Kidney epithelial cell (primary cell): ENCODE measurements at regions not wholly inside any gene's neighbourhood (a gene's known extent, or its start where the extent isn't known, plus 50 kb on each side); places are given as distances from the start of the nearest gene placed in this dataset.

Source experiments
- DNase-seq: peaks from one replicate; pipeline ENCODE4 v3.0.0-alpha.2; 2010; ENCODE audit warnings: low read depth
- H3K27me3 ChIP-seq: 2 replicates; pipeline ENCODE4 v1.6.0; 2011; ENCODE audit warnings: low read length; ENCODE audit not compliant: control insufficient read depth, insufficient read depth
- H3K36me3 ChIP-seq: 2 replicates; pipeline ENCODE4 v1.5.1; 2011; ENCODE audit warnings: low read length; ENCODE audit not compliant: control insufficient read depth, insufficient read depth
- H3K4me3 ChIP-seq: 2 replicates; pipeline ENCODE4 v1.5.1; 2011; ENCODE audit warnings: low read depth, mild to moderate bottlenecking, control low read depth, low read length
- TF ChIP-seq, protein P1 (sequence below): IDR thresholded peaks from 2 replicates; pipeline ENCODE4 v1.5.1; 2011; ENCODE audit warnings: mild to moderate bottlenecking, moderate library complexity, low read length, control low read depth, inconsistent platforms; ENCODE audit not compliant: insufficient read depth, poor library complexity, severe bottlenecking

DNA sequence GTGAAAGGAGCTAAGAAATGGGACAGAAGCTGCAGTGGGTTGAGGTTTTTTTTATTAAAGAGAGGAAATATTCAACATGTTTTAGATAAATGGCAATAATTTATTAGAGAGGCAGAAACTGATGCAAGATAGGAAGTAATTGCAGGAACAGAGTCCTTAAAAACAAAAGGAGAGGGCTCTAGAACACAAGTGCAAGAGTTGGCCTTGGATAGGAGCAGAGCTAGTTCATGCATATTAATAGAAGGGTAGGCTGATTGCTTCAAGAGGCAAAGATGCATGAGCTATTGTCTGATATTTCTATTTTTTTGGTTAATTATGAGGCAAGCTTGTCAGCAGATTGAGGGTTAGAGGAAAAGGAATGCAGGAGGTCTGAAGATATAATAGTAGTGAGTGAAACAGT lies 91.0 kb upstream of the GPRIN3 start:
- DNase-seq: no peak
- Histone ChIP-seq H3K36me3 (no peaks in the 10 kb centered on the region), H3K27me3 (no peaks in the 10 kb centered on the region), H3K4me3 (no peak overlapping the region)
- TF ChIP-seq, protein P1, sequence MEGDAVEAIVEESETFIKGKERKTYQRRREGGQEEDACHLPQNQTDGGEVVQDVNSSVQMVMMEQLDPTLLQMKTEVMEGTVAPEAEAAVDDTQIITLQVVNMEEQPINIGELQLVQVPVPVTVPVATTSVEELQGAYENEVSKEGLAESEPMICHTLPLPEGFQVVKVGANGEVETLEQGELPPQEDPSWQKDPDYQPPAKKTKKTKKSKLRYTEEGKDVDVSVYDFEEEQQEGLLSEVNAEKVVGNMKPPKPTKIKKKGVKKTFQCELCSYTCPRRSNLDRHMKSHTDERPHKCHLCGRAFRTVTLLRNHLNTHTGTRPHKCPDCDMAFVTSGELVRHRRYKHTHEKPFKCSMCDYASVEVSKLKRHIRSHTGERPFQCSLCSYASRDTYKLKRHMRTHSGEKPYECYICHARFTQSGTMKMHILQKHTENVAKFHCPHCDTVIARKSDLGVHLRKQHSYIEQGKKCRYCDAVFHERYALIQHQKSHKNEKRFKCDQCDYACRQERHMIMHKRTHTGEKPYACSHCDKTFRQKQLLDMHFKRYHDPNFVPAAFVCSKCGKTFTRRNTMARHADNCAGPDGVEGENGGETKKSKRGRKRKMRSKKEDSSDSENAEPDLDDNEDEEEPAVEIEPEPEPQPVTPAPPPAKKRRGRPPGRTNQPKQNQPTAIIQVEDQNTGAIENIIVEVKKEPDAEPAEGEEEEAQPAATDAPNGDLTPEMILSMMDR: no peak

DNA sequence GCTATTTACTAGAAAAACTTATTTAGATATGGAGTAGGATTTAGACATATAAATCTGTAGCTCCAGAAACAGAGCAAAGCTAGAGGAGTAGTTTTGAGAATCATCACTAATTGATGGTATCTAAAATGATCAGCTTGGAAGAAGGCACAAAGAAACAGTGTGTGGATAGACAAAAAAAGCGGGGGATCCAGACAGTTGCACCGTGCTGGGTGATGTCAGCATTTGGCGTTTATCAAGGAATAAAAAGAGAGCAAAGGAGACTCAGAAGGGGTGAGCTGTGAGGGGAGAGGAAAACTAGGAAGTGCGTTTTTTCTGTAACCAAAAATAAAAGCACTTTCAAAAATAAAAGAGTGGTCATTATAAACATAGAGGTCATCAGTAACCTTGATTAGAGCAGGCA lies 90.5 kb upstream of the GPRIN3 start:
- Histone ChIP-seq H3K4me3 (no peak overlapping the region), H3K27me3 (no peaks in the 10 kb centered on the region), H3K36me3 (no peaks in the 10 kb centered on the region)
- DNase-seq: no peak
- TF ChIP-seq, protein P1: no peak

DNA sequence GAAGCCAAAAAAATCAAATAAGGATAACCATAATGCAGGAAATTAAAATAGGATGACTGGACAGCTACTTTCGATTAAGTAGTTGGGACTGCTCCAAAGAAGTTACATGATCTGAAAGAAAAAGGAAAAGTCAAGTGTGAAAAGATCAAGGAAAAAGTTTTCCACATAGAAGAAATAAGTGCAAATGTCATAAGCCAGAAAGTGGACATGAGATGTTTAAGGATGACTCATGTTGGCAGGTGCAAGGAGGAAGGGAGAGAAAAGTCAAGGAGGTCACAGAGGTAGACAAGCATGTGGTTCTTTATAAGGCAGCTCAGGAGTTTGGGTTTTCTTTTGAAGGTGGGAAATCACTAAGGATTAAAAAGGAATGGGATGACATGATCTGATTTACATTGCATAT lies 89.8 kb upstream of the GPRIN3 start:
- no peak for DNase-seq
- no peaks in the 10 kb centered on the region for H3K36me3 ChIP-seq
- TF ChIP-seq, protein P1: no peak
- H3K27me3 ChIP-seq: no peaks in the 10 kb centered on the region
- H3K4me3 ChIP-seq: no peak overlapping the region

- H3K36me3 ChIP-seq: no peaks in the 10 kb centered on the region
- DNase-seq: no peak
- TF ChIP-seq, protein P1: no peak
- H3K4me3 ChIP-seq: no peak overlapping the region
- no peaks in the 10 kb centered on the region for H3K27me3 ChIP-seq
Observed at GRCh38 chr4:89382439-89382838, 74.8 kb upstream of the GPRIN3 start.

GRCh38 chr4:89380980-89381379 lies 73.4 kb upstream of the GPRIN3 start:
- TF ChIP-seq, protein P1: no peak
- no peaks in the 10 kb centered on the region for H3K27me3 ChIP-seq
- no peaks in the 10 kb centered on the region for H3K36me3 ChIP-seq
- no peak for DNase-seq
- H3K4me3 ChIP-seq: no peak overlapping the region

DNA sequence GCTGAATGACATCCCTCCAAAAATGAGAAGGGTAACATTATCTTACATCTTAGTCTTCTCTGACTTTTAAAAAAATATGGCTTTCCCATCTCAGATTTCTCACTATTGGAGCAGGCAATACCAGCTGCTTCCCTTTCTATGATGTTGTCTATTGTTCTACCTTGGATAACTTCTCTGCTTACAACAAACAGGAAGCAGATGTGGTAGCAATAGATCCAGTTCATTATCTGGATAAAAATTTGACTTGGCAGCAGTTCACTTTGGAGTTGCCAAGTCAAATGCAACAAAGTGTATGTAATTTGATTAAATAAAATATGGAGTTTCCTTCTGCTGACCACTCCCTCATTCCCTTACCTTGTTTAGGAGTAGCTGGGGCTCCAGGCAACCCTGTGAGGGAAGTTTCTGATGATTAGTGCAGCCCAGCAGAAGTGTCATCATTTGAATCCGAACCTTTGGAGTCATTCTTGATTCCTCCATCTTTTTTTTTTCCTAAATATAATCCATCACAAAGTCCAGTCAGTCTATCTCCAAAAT lies 72.0 kb upstream of the GPRIN3 start:
- Histone ChIP-seq H3K4me3 (no peak overlapping the region), H3K27me3 (no peaks in the 10 kb centered on the region), H3K36me3 (no peaks in the 10 kb centered on the region)
- TF ChIP-seq, protein P1: no peak
- DNase-seq: no peak
